ENCODE measurements at regions not wholly inside any gene's neighbourhood (a gene's known extent, or its start where the extent isn't known, plus 50 kb on each side); places are given as distances from the start of the nearest gene placed in this dataset.
"Not testable (repeated sequence)": the region's sequence is repeated elsewhere in the genome, so short reads cannot be mapped to it uniquely, and the experiment has no call there.

- H3K27me3 Mint-ChIP-seq (ENCODE audit: unreplicated experiment), result no peaks in the 10 kb centered on the region
- H3K36me3 Mint-ChIP-seq (ENCODE audit: unreplicated experiment), result peaks cover 45% of the 10 kb centered on the region
- peaks cover 19% of the 10 kb centered on the region for H3K4me1 Mint-ChIP-seq (ENCODE audit: unreplicated experiment)
- no peak for TF ChIP-seq CTCF (IDR thresholded peaks at IDR 0.05)
- H3K27ac Mint-ChIP-seq (ENCODE audit: unreplicated experiment), result no peak overlapping the region
- DNase-seq (ENCODE audit: extremely low spot score, unreplicated experiment), result no peak
- H3K4me3 Mint-ChIP-seq (ENCODE audit: unreplicated experiment), result no peak overlapping the region
- H3K9me3 Mint-ChIP-seq (ENCODE audit: unreplicated experiment), result peaks cover 11% of the 10 kb centered on the region
These were observed 508.6 kb downstream of the UTRN start for GRCh38 chr6:144793744-144794143.

- peaks cover 21% of the 10 kb centered on the region for H3K4me1 Mint-ChIP-seq (ENCODE audit: unreplicated experiment)
- H3K27me3 Mint-ChIP-seq (ENCODE audit: unreplicated experiment); H3K4me3 Mint-ChIP-seq (ENCODE audit: unreplicated experiment); DNase-seq (ENCODE audit: extremely low spot score, unreplicated experiment); H3K27ac Mint-ChIP-seq (ENCODE audit: unreplicated experiment): not testable (repeated sequence)
- H3K36me3 Mint-ChIP-seq (ENCODE audit: unreplicated experiment), result peaks cover 52% of the 10 kb centered on the region
- peaks cover 11% of the 10 kb centered on the region for H3K9me3 Mint-ChIP-seq (ENCODE audit: unreplicated experiment)
These were observed 509.9 kb downstream of the UTRN start for GRCh38 chr6:144795022-144795421.

- Mint-ChIP-seq H3K36me3 (ENCODE audit: unreplicated experiment) (peaks cover 48% of the 10 kb centered on the region), H3K27me3 (ENCODE audit: unreplicated experiment) (no peaks in the 10 kb centered on the region), H3K4me3 (ENCODE audit: unreplicated experiment) (no peak overlapping the region), H3K9me3 (ENCODE audit: unreplicated experiment) (peaks cover 11% of the 10 kb centered on the region), H3K27ac (ENCODE audit: unreplicated experiment) (no peak overlapping the region), H3K4me1 (ENCODE audit: unreplicated experiment) (peaks cover 19% of the 10 kb centered on the region)
- DNase-seq (ENCODE audit: extremely low spot score, unreplicated experiment), result no peak
- TF ChIP-seq CTCF (IDR thresholded peaks at IDR 0.05), result no peak
These were observed 510.9 kb downstream of the UTRN start for GRCh38 chr6:144796070-144796469.

- Mint-ChIP-seq H3K9me3 (ENCODE audit: unreplicated experiment) (peaks cover 11% of the 10 kb centered on the region), H3K4me1 (ENCODE audit: unreplicated experiment) (peaks cover 10% of the 10 kb centered on the region), H3K4me3 (ENCODE audit: unreplicated experiment) (no peak overlapping the region), H3K36me3 (ENCODE audit: unreplicated experiment) (peaks cover 41% of the 10 kb centered on the region), H3K27me3 (ENCODE audit: unreplicated experiment) (no peaks in the 10 kb centered on the region), H3K27ac (ENCODE audit: unreplicated experiment) (no peak overlapping the region)
- no peak for DNase-seq (ENCODE audit: extremely low spot score, unreplicated experiment)
- TF ChIP-seq CTCF (IDR thresholded peaks at IDR 0.05), result no peak
These were observed 512.9 kb downstream of the UTRN start for GRCh38 chr6:144797881-144798589.

- Mint-ChIP-seq H3K27ac (ENCODE audit: unreplicated experiment) (no peak overlapping the region), H3K4me3 (ENCODE audit: unreplicated experiment) (no peak overlapping the region), H3K27me3 (ENCODE audit: unreplicated experiment) (no peaks in the 10 kb centered on the region), H3K4me1 (ENCODE audit: unreplicated experiment) (peaks cover 3% of the 10 kb centered on the region), H3K9me3 (ENCODE audit: unreplicated experiment) (no peaks in the 10 kb centered on the region), H3K36me3 (ENCODE audit: unreplicated experiment) (peaks cover 39% of the 10 kb centered on the region)
- no peak for TF ChIP-seq CTCF (IDR thresholded peaks at IDR 0.05)
- no peak for DNase-seq (ENCODE audit: extremely low spot score, unreplicated experiment)
These were observed 519.2 kb downstream of the UTRN start for GRCh38 chr6:144804246-144804790.

Measured in osteocyte (in vitro differentiated cells).